ENCODE measurements at regions not wholly inside any gene's neighbourhood (a gene's known extent, or its start where the extent isn't known, plus 50 kb on each side); places are given as distances from the start of the nearest gene placed in this dataset.

DNA sequence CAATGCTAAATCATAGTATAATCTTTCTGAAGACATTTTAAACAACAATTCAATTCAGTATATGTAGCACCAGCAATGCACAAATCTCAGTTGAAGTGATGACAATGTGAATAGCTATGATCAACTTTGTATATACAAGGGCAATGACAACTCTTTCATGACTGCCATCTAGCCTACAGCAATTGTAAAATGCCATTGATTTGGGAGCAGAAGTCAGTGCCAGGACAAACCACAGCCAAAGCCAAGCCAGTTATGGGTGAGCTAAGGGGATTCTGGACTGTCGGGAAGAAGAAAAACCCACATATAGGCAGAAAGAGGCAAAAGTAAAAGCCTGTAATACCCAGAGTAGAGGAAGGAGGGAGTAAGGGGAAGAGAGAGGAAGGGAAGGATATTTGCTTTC, 238.6 kb downstream of the MID1IP1 start:
- Histone ChIP-seq H3K27me3 (peaks cover 0 to 51% of the 10 kb centered on the region in 2 donors), H3K9me3 (peaks cover 0 to under 1% of the 10 kb centered on the region in 2 donors), H3K4me1 (no peaks in the 10 kb centered on the region), H3K4me3 (no peak overlapping the region), H3K27ac (no peak overlapping the region), H3K36me3 (no peaks in the 10 kb centered on the region)
- intact Hi-C loops (cut with DNase I; ENCODE audit: low total_unique reads): no loop called here
- DNase-seq (ENCODE audit: low spot score in 2 of 2): no peak
- TF ChIP-seq POLR2AphosphoS5 (IDR thresholded peaks at IDR 0.05) (no peak), POLR2A (IDR thresholded peaks at IDR 0.05) (no peak), CTCF (IDR thresholded peaks at IDR 0.05) (no peak)

DNA sequence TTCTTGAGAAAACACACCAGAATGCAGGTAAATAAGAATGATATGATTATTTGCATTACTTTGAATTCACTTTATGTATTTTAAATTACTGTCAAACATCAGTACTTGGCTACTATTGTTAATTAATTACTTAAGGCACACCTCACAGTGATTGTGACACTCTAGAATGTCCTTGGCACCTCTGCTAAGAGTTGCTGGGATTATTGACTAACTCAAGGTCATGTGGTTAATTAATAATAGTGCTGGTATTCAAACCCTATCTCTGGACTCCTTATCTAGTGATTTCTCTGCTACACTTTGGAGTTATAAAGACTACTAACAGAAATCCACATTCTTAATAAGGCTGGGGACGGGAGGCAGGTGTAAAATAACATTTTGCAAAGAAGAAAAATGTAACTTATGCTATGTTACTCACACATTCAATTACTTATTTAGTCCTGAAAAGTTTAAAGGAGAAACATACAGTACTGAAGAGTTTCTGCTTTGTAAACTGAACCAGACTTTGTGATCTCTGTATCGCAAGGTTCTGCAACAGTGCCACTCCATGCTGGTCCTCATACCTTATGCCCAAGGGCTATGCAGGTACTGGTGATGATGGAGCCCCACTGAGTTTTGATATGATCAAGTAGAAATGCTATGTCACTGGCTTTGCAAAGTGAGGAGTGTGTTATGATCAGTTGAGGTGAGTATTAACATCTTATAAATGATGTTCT, 242.7 kb downstream of the MID1IP1 start:
- H3K4me3 ChIP-seq: no peak overlapping the region
- TF ChIP-seq POLR2AphosphoS5 (IDR thresholded peaks at IDR 0.05) (no peak), CTCF (IDR thresholded peaks at IDR 0.05) (no peak), POLR2A (IDR thresholded peaks at IDR 0.05) (no peak)
- no peak for DNase-seq (ENCODE audit: low spot score in 2 of 2)
- H3K36me3 ChIP-seq: no peaks in the 10 kb centered on the region
- H3K27me3 ChIP-seq: peaks cover 0 to 50% of the 10 kb centered on the region in 2 donors
- intact Hi-C loops (cut with DNase I; ENCODE audit: low total_unique reads): no loop called here
- no peak overlapping the region for H3K27ac ChIP-seq
- no peaks in the 10 kb centered on the region for H3K4me1 ChIP-seq
- peaks cover 0 to 7% of the 10 kb centered on the region in 2 donors for H3K9me3 ChIP-seq

- no peak for TF ChIP-seq CTCF (IDR thresholded peaks at IDR 0.05)
- TF ChIP-seq POLR2A (IDR thresholded peaks at IDR 0.05): no peak
- TF ChIP-seq POLR2AphosphoS5 (IDR thresholded peaks at IDR 0.05): no peak
- Histone ChIP-seq H3K27ac (no peak overlapping the region), H3K4me1 (no peaks in the 10 kb centered on the region), H3K9me3 (peaks cover 0 to 7% of the 10 kb centered on the region in 2 donors), H3K4me3 (no peak overlapping the region), H3K36me3 (no peaks in the 10 kb centered on the region), H3K27me3 (peaks cover 0 to 49% of the 10 kb centered on the region in 2 donors)
- no peak for DNase-seq (ENCODE audit: low spot score in 2 of 2)
- intact Hi-C loops (cut with DNase I; ENCODE audit: low total_unique reads): no loop called here
Measured at GRCh38 chrX:39047174-39047573, 245.9 kb downstream of the MID1IP1 start.

- intact Hi-C loops (cut with DNase I; ENCODE audit: low total_unique reads): no loop called here
- TF ChIP-seq CTCF (IDR thresholded peaks at IDR 0.05): no peak
- no peak for TF ChIP-seq POLR2AphosphoS5 (IDR thresholded peaks at IDR 0.05)
- H3K27ac ChIP-seq: no peak overlapping the region
- no peak for DNase-seq (ENCODE audit: low spot score in 2 of 2)
- H3K4me1 ChIP-seq: no peaks in the 10 kb centered on the region
- peaks cover 0 to 42% of the 10 kb centered on the region in 2 donors for H3K27me3 ChIP-seq
- no peak overlapping the region for H3K4me3 ChIP-seq
- no peaks in the 10 kb centered on the region for H3K36me3 ChIP-seq
- H3K9me3 ChIP-seq: peaks cover 0 to 5% of the 10 kb centered on the region in 2 donors
Measured at GRCh38 chrX:39049975-39050374, 248.7 kb downstream of the MID1IP1 start.

- Histone ChIP-seq H3K4me1 (no peaks in the 10 kb centered on the region), H3K4me3 (no peak overlapping the region), H3K9me3 (peaks cover 0 to under 1% of the 10 kb centered on the region in 2 donors), H3K27ac (no peak overlapping the region), H3K27me3 (peaks cover 0 to 39% of the 10 kb centered on the region in 2 donors), H3K36me3 (no peaks in the 10 kb centered on the region)
- TF ChIP-seq POLR2AphosphoS5 (IDR thresholded peaks at IDR 0.05): no peak
- DNase-seq (ENCODE audit: low spot score in 2 of 2): no peak
- intact Hi-C loops (cut with DNase I; ENCODE audit: low total_unique reads): no loop called here
Measured at GRCh38 chrX:39050427-39050826, 249.2 kb downstream of the MID1IP1 start.
